HepG2 (cell line): ENCODE measurements at regions not wholly inside any gene's neighbourhood (a gene's known extent, or its start where the extent isn't known, plus 50 kb on each side); places are given as distances from the start of the nearest gene placed in this dataset.

ENCODE experiments used
- HMGXB4 ChIP-seq, 2 experiments: sonication (generic) in 1 of 2; formaldehyde crosslinking in 1 of 2; IDR thresholded peaks; 2 replicates each; pipeline versions ENCODE4 v1.4.0 to v1.6.1; 2018 to 2020; ENCODE audit warnings: missing genetic modification reagents in 2 of 2, borderline replicate concordance in 1 of 2, low read depth in 1 of 2, mild to moderate bottlenecking in 1 of 2, missing biosample characterization in 1 of 2
- KDM2A ChIP-seq: sonication (generic); formaldehyde crosslinking; IDR thresholded peaks from 2 replicates; pipeline ENCODE4 v1.4.0; 2020; ENCODE audit warnings: low read depth, missing genetic modification reagents, borderline replicate concordance
- YY1 ChIP-seq: IDR thresholded peaks from 2 replicates; pipeline ENCODE4 v1.6.1; 2011; ENCODE audit warnings: low read length, low read depth, moderate library complexity, mild to moderate bottlenecking; ENCODE audit not compliant: insufficient read depth, insufficient replicate concordance
- TF ChIP-seq, protein P1 (sequence below): IDR thresholded peaks from 2 replicates; pipeline ENCODE4 v1.6.1; 2012; ENCODE audit warnings: inconsistent platforms

DNA sequence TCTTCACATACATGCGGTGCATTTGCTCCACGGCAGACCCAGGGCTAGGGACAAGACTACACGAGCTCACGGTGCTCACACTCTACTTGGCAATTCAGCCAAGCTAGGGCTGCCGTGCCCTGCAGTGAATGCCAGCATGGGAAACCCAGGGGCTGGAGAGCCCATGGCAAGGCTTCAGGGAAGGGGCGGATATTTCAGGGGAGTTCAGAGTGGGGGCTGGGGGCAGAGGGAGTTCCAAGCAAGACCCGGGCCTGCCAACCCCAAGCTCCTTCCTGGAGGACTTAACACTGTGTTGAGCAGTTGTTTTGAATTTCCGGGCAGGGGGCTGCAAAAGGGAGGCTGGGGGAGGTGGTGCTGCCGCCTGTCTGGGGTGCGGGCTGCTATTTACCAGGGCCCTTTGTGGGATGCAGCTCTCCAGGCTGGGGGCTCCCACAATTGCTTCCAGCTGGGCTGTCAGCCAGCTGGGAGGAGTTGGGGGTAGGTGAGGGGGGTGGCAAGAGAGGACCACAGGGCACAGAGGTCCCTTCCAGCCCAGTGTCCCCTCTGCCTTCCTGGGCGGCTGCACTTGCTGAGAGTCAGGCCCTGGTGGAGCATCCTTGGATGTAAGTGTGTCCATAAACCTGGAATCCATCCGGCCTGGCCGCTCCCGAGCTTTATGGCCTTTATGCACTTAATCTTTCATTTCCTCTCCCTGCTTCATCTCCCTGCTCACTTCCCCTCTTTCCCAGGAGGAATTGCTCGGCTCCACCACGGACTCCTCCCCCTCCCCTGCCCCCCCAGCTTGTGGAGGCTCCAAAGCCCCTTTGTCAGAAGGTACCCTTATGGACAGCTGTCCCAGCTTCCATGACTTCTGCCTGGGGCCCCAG, 55.8 kb upstream of the SSBP3 start:
- TF ChIP-seq YY1 (no peak), KDM2A (CRISPR knock-in tag) (no peak), HMGXB4 (CRISPR knock-in tag; IDR thresholded peaks at IDR 0.05; ENCODE audit: borderline replicate concordance in 1 of 2, low read depth in 1 of 2) (no peak)
- TF ChIP-seq, protein P1, sequence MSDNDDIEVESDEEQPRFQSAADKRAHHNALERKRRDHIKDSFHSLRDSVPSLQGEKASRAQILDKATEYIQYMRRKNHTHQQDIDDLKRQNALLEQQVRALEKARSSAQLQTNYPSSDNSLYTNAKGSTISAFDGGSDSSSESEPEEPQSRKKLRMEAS: no peak
